ENCODE measurements at regions not wholly inside any gene's neighbourhood (a gene's known extent, or its start where the extent isn't known, plus 50 kb on each side); places are given as distances from the start of the nearest gene placed in this dataset.

- FAIRE-seq (no peak), DNase-seq (ENCODE audit: insufficient read length, low spot score) (no peak)
- no peak for TF ChIP-seq PAX5 (IDR thresholded peaks at IDR 0.05; ENCODE audit: insufficient read depth, low read length, severe bottlenecking)
- TF ChIP-seq POLR2AphosphoS5 (IDR thresholded peaks at IDR 0.05; ENCODE audit: low read depth, low read length): no peak
- TF ChIP-seq POLR2A (IDR thresholded peaks at IDR 0.05; ENCODE audit: low read depth, low read length): no peak
- TF ChIP-seq SPI1 (IDR thresholded peaks at IDR 0.05; ENCODE audit: low read depth, low read length): no peak
- no peak for TF ChIP-seq TAF1 (IDR thresholded peaks at IDR 0.05; ENCODE audit: low read depth, low read length)
- TF ChIP-seq POU2F2 (IDR thresholded peaks at IDR 0.05; ENCODE audit: low read depth, low read length): no peak
Observed at GRCh38 chr5:98121036-98121936, 652.2 kb upstream of the RGMB start.

- FAIRE-seq (no peak), DNase-seq (ENCODE audit: insufficient read length, low spot score) (no peak)
- TF ChIP-seq TAF1 (IDR thresholded peaks at IDR 0.05; ENCODE audit: low read depth, low read length) (no peak), POLR2A (IDR thresholded peaks at IDR 0.05; ENCODE audit: low read depth, low read length) (no peak), PAX5 (IDR thresholded peaks at IDR 0.05; ENCODE audit: insufficient read depth, low read length, severe bottlenecking) (no peak), POLR2AphosphoS5 (IDR thresholded peaks at IDR 0.05; ENCODE audit: low read depth, low read length) (no peak), POU2F2 (IDR thresholded peaks at IDR 0.05; ENCODE audit: low read depth, low read length) (no peak), SPI1 (IDR thresholded peaks at IDR 0.05; ENCODE audit: low read depth, low read length) (no peak)
Observed at GRCh38 chr5:98128271-98128670, 645.2 kb upstream of the RGMB start.

- FAIRE-seq: no peak
- no peak for TF ChIP-seq PAX5 (IDR thresholded peaks at IDR 0.05; ENCODE audit: insufficient read depth, low read length, severe bottlenecking)
- DNase-seq (ENCODE audit: insufficient read length, low spot score): no peak
Observed at GRCh38 chr5:98128846-98129245, 644.6 kb upstream of the RGMB start.

- FAIRE-seq: no peak
- TF ChIP-seq POU2F2 (IDR thresholded peaks at IDR 0.05; ENCODE audit: low read depth, low read length): no peak
- TF ChIP-seq PAX5 (IDR thresholded peaks at IDR 0.05; ENCODE audit: insufficient read depth, low read length, severe bottlenecking): no peak
- no peak for TF ChIP-seq TAF1 (IDR thresholded peaks at IDR 0.05; ENCODE audit: low read depth, low read length)
- TF ChIP-seq POLR2A (IDR thresholded peaks at IDR 0.05; ENCODE audit: low read depth, low read length): no peak
- no peak for TF ChIP-seq SPI1 (IDR thresholded peaks at IDR 0.05; ENCODE audit: low read depth, low read length)
- no peak for TF ChIP-seq POLR2AphosphoS5 (IDR thresholded peaks at IDR 0.05; ENCODE audit: low read depth, low read length)
- DNase-seq (ENCODE audit: insufficient read length, low spot score): no peak
Observed at GRCh38 chr5:98130261-98131035, 643.0 kb upstream of the RGMB start.

GRCh38 chr5:98144116-98144515, 629.3 kb upstream of the RGMB start:
- DNase-seq (ENCODE audit: insufficient read length, low spot score): no peak
- FAIRE-seq: no peak
- no peak for TF ChIP-seq POLR2AphosphoS5 (IDR thresholded peaks at IDR 0.05; ENCODE audit: low read depth, low read length)
- TF ChIP-seq SPI1 (IDR thresholded peaks at IDR 0.05; ENCODE audit: low read depth, low read length): no peak
- no peak for TF ChIP-seq POU2F2 (IDR thresholded peaks at IDR 0.05; ENCODE audit: low read depth, low read length)
- TF ChIP-seq PAX5 (IDR thresholded peaks at IDR 0.05; ENCODE audit: insufficient read depth, low read length, severe bottlenecking): no peak

- DNase-seq (ENCODE audit: insufficient read length, low spot score): no peak
- no peak for FAIRE-seq
Observed at GRCh38 chr5:98144710-98145109, 628.8 kb upstream of the RGMB start.

GRCh38 chr5:98157368-98157767, 616.1 kb upstream of the RGMB start:
- FAIRE-seq (no peak), DNase-seq (ENCODE audit: insufficient read length, low spot score) (no peak)
- no peak for TF ChIP-seq POU2F2 (IDR thresholded peaks at IDR 0.05; ENCODE audit: low read depth, low read length)
- TF ChIP-seq PAX5 (IDR thresholded peaks at IDR 0.05; ENCODE audit: insufficient read depth, low read length, severe bottlenecking): no peak
- no peak for TF ChIP-seq TAF1 (IDR thresholded peaks at IDR 0.05; ENCODE audit: low read depth, low read length)
- TF ChIP-seq POLR2A (IDR thresholded peaks at IDR 0.05; ENCODE audit: low read depth, low read length): no peak
- no peak for TF ChIP-seq POLR2AphosphoS5 (IDR thresholded peaks at IDR 0.05; ENCODE audit: low read depth, low read length)
- no peak for TF ChIP-seq SPI1 (IDR thresholded peaks at IDR 0.05; ENCODE audit: low read depth, low read length)

More at GRCh38 chr5:98144710-98145109, 628.8 kb upstream of the RGMB start:
- TF ChIP-seq TAF1 (IDR thresholded peaks at IDR 0.05; ENCODE audit: low read depth, low read length): no peak
- no peak for TF ChIP-seq SPI1 (IDR thresholded peaks at IDR 0.05; ENCODE audit: low read depth, low read length)

- TF ChIP-seq TAF1 (IDR thresholded peaks at IDR 0.05; ENCODE audit: low read depth, low read length) (no peak), POLR2A (IDR thresholded peaks at IDR 0.05; ENCODE audit: low read depth, low read length) (no peak), PAX5 (IDR thresholded peaks at IDR 0.05; ENCODE audit: insufficient read depth, low read length, severe bottlenecking) (no peak), POLR2AphosphoS5 (IDR thresholded peaks at IDR 0.05; ENCODE audit: low read depth, low read length) (no peak), POU2F2 (IDR thresholded peaks at IDR 0.05; ENCODE audit: low read depth, low read length) (no peak), SPI1 (IDR thresholded peaks at IDR 0.05; ENCODE audit: low read depth, low read length) (no peak)
- no peak for DNase-seq (ENCODE audit: insufficient read length, low spot score)
- FAIRE-seq: no peak
Observed at GRCh38 chr5:98158440-98158839, 615.0 kb upstream of the RGMB start.

GRCh38 chr5:98163796-98164493, 609.5 kb upstream of the RGMB start:
- TF ChIP-seq SPI1 (IDR thresholded peaks at IDR 0.05; ENCODE audit: low read depth, low read length) (no peak), POU2F2 (IDR thresholded peaks at IDR 0.05; ENCODE audit: low read depth, low read length) (no peak), POLR2AphosphoS5 (IDR thresholded peaks at IDR 0.05; ENCODE audit: low read depth, low read length) (no peak), PAX5 (IDR thresholded peaks at IDR 0.05; ENCODE audit: insufficient read depth, low read length, severe bottlenecking) (no peak), TAF1 (IDR thresholded peaks at IDR 0.05; ENCODE audit: low read depth, low read length) (no peak), POLR2A (IDR thresholded peaks at IDR 0.05; ENCODE audit: low read depth, low read length) (no peak)
- FAIRE-seq (no peak), DNase-seq (ENCODE audit: insufficient read length, low spot score) (no peak)
